ENCODE measurements at regions not wholly inside any gene's neighbourhood (a gene's known extent, or its start where the extent isn't known, plus 50 kb on each side); places are given as distances from the start of the nearest gene placed in this dataset.

DNA sequence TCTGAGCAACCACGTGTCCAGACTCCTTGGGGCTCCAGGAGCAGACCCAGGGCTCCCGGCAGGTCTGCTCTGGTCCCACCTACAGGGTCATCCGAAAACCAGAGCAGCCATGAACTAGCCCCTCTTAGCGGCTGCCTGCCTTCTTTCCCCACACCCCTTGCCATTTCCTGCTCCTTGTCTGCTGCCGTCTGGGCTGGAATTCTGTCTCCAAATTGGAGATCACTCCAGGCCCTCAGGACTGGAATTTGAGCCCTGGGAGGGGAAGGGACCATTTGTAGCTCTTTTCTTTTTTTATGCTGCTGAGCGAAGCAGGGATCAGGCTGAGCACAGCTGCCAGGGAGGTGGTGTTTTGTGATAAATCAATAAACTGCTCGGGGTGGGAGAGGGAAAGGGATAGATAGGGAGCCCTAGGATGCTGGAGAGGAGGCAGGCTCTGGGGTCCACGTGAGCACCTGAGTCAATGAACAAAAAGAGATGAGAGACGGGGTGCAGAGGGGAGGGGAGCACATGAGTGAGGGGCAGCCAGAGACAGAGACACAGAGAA lies 257.5 kb downstream of the ENGASE start:
- Histone ChIP-seq H3K4me1 (ENCODE audit: control insufficient read depth, insufficient read depth, low read length) (no peaks in the 10 kb centered on the region), H3K4me3 (ENCODE audit: low read length) (no peak overlapping the region), H3K27me3 (ENCODE audit: control insufficient read depth, insufficient read depth, low read length) (no peaks in the 10 kb centered on the region), H3K27ac (ENCODE audit: low read length) (no peak overlapping the region), H3K9me3 (ENCODE audit: control insufficient read depth, insufficient read depth, low read length) (no peaks in the 10 kb centered on the region), H3K36me3 (ENCODE audit: control insufficient read depth, insufficient read depth, low read length) (no peaks in the 10 kb centered on the region)
- no peak for DNase-seq (ENCODE audit: low read depth, low spot score)
- no CpG with 5 or more reads among the region's 9 CpGs for WGBS (ENCODE audit: insufficient coverage, insufficient read length)

DNA sequence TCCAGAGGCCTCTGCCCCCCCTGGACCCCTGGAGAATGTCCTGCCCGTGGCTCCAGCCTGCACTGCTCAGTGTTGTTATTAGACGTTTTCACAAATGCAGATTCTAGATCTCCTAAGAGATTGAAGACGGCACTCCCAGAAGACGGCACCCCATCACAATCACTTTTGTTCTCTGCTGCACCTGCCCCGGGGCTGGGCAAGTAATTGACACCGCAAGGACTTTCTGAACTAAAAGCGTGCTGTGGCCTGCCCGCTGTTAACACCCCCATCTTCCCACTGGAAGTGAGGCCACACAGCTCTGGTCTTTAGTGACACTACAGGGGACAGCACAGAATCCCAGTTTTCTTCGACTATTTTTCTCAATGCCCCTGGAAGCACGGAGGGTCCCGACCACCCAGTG lies 256.9 kb downstream of the ENGASE start:
- DNase-seq (ENCODE audit: low read depth, low spot score), result no peak
- H3K9me3 ChIP-seq (ENCODE audit: control insufficient read depth, insufficient read depth, low read length), result no peaks in the 10 kb centered on the region
- no peak overlapping the region for H3K4me3 ChIP-seq (ENCODE audit: low read length)
- no peaks in the 10 kb centered on the region for H3K27me3 ChIP-seq (ENCODE audit: control insufficient read depth, insufficient read depth, low read length)
- no peaks in the 10 kb centered on the region for H3K4me1 ChIP-seq (ENCODE audit: control insufficient read depth, insufficient read depth, low read length)
- H3K27ac ChIP-seq (ENCODE audit: low read length), result no peak overlapping the region
- WGBS (ENCODE audit: insufficient coverage, insufficient read length), result no CpG with 5 or more reads among the region's 11 CpGs
- H3K36me3 ChIP-seq (ENCODE audit: control insufficient read depth, insufficient read depth, low read length), result no peaks in the 10 kb centered on the region

DNA sequence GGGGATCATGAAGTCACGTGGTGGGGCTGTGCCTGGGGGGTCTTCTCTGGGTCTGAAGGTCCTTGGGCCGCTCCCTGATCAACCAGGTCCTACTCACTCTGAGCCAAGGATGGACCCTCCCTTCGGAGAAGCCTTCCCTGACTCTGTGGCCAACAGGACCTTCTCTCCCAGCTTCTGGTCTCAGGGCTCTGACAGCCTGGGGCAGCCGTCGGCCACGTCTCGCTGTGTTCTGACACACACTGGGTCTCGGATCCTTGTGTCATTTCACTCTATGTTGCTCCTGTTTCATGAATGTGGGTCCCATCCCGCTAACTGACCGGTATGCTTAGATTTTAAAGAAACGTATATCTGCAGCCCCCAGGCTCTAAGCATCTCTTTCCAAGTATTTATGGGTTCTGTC lies 256.1 kb downstream of the ENGASE start:
- Histone ChIP-seq H3K27ac (ENCODE audit: low read length) (no peak overlapping the region), H3K4me3 (ENCODE audit: low read length) (no peak overlapping the region), H3K36me3 (ENCODE audit: control insufficient read depth, insufficient read depth, low read length) (no peaks in the 10 kb centered on the region), H3K4me1 (ENCODE audit: control insufficient read depth, insufficient read depth, low read length) (no peaks in the 10 kb centered on the region), H3K27me3 (ENCODE audit: control insufficient read depth, insufficient read depth, low read length) (no peaks in the 10 kb centered on the region), H3K9me3 (ENCODE audit: control insufficient read depth, insufficient read depth, low read length) (no peaks in the 10 kb centered on the region)
- no CpG with 5 or more reads among the region's 11 CpGs for WGBS (ENCODE audit: insufficient coverage, insufficient read length)
- no peak for DNase-seq (ENCODE audit: low read depth, low spot score)

DNA sequence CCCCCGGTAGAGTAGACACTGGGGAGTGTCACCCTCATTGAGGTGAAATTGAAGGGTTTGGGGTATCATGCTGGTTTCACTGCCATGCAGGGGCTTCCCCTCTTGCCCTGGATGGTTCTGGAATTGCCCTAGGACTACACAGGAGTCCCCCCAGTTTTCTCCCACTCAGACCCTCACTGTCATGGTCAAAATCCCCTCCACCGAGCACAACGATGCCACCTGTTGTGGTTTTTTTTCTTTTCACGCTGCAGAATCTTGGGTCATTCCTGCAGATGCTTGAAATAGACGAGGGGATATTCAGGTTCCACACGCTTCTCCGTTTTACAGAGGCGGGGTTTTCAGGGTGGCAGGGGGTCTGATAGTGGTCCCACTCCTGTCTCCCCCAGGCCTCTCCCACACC lies 255.6 kb downstream of the ENGASE start:
- Histone ChIP-seq H3K27me3 (ENCODE audit: control insufficient read depth, insufficient read depth, low read length) (no peaks in the 10 kb centered on the region), H3K4me3 (ENCODE audit: low read length) (no peak overlapping the region), H3K27ac (ENCODE audit: low read length) (no peak overlapping the region), H3K36me3 (ENCODE audit: control insufficient read depth, insufficient read depth, low read length) (no peaks in the 10 kb centered on the region), H3K4me1 (ENCODE audit: control insufficient read depth, insufficient read depth, low read length) (no peaks in the 10 kb centered on the region), H3K9me3 (ENCODE audit: control insufficient read depth, insufficient read depth, low read length) (no peaks in the 10 kb centered on the region)
- WGBS (ENCODE audit: insufficient coverage, insufficient read length), result no CpG with 5 or more reads among the region's 8 CpGs
- DNase-seq (ENCODE audit: low read depth, low spot score), result no peak

DNA sequence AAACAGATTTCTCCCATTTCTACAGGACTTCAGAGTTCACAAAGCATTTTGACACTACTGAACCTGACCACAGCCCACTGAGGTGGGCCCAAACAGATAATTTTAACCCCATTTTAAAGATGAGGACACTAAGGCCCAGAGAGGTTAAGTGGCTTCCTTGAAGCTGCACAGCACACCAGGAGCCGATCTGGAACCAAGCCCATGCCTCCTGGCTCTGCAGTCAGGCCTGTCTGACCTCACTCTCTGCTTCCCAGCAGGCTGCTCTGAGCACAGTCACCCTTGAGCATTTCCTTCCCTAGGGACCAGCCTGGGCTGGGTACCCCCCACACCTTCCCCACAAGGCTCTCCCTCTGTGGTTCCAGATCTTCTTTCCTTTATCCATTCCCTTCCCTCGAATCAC lies 252.2 kb downstream of the ENGASE start:
- H3K27ac ChIP-seq (ENCODE audit: low read length), result no peak overlapping the region
- H3K27me3 ChIP-seq (ENCODE audit: control insufficient read depth, insufficient read depth, low read length), result no peaks in the 10 kb centered on the region
- no peaks in the 10 kb centered on the region for H3K9me3 ChIP-seq (ENCODE audit: control insufficient read depth, insufficient read depth, low read length)
- DNase-seq (ENCODE audit: low read depth, low spot score), result no peak
- no peaks in the 10 kb centered on the region for H3K4me1 ChIP-seq (ENCODE audit: control insufficient read depth, insufficient read depth, low read length)
- WGBS (ENCODE audit: insufficient coverage, insufficient read length), result no CpG with 5 or more reads among the region's 2 CpGs
- no peak overlapping the region for H3K4me3 ChIP-seq (ENCODE audit: low read length)
- H3K36me3 ChIP-seq (ENCODE audit: control insufficient read depth, insufficient read depth, low read length), result no peaks in the 10 kb centered on the region

DNA sequence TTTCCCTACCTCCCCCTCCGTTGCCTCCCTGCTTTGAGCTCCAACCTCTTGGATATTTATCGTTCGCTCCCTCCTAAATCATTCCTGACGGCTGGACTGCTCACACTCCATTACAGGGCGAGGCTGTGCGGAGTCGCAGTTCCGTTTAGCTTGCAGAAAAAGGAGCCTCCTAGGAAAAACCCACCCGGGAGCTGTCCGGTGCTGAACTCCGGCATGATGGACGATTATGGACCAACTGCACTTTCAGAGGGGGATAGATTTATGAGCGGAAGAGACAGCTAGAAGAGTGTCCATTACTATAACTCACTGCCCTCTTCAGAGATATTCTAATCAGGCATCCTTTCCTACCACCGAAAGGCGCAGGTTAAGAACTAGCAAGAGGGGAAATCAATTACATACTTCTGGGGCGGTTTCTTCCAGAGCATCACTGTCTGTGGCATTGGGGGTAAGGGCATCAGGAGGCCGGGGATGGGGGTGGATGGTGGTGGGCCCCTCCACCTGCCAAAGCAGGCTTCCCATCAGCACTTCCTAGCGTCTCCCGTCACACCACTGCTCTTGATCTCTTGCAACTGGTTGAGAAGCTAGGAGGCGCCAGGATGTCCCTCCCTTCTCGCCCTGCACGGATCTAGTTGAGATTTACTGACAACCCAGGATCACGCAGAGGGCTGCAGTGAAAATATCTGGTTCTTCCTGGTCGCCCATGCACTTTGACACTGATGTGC lies 251.2 kb downstream of the ENGASE start:
- Histone ChIP-seq H3K4me1 (ENCODE audit: control insufficient read depth, insufficient read depth, low read length) (no peaks in the 10 kb centered on the region), H3K4me3 (ENCODE audit: low read length) (no peak overlapping the region), H3K36me3 (ENCODE audit: control insufficient read depth, insufficient read depth, low read length) (no peaks in the 10 kb centered on the region), H3K27ac (ENCODE audit: low read length) (no peak overlapping the region), H3K9me3 (ENCODE audit: control insufficient read depth, insufficient read depth, low read length) (no peaks in the 10 kb centered on the region), H3K27me3 (ENCODE audit: control insufficient read depth, insufficient read depth, low read length) (no peaks in the 10 kb centered on the region)
- no peak for DNase-seq (ENCODE audit: low read depth, low spot score)
- WGBS (ENCODE audit: insufficient coverage, insufficient read length), result no CpG with 5 or more reads among the region's 24 CpGs

DNA sequence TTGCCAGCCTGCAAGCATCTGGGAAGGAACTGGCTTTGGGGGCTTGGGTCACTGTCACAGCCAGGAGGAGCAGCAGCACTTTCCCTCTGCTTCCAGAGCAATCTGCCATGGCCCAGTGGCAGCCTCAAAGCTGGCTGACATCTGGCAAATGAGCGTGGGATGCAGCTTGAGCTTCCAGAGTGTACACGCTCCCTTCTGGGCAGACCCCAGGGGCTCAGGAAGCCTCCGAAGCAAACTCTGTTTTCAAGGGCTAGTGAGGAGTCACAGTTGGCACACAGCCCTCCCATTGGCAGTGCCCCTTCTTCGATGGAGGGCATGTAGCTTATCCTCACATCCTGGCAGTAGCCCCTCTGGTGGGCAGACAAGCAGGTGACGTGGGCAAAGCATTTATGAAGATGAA lies 249.6 kb downstream of the ENGASE start:
- Histone ChIP-seq H3K27ac (ENCODE audit: low read length) (no peak overlapping the region), H3K4me3 (ENCODE audit: low read length) (no peak overlapping the region), H3K9me3 (ENCODE audit: control insufficient read depth, insufficient read depth, low read length) (no peaks in the 10 kb centered on the region), H3K4me1 (ENCODE audit: control insufficient read depth, insufficient read depth, low read length) (no peaks in the 10 kb centered on the region), H3K27me3 (ENCODE audit: control insufficient read depth, insufficient read depth, low read length) (no peaks in the 10 kb centered on the region), H3K36me3 (ENCODE audit: control insufficient read depth, insufficient read depth, low read length) (no peaks in the 10 kb centered on the region)
- DNase-seq (ENCODE audit: low read depth, low spot score), result no peak
- WGBS (ENCODE audit: insufficient coverage, insufficient read length), result no CpG with 5 or more reads among the region's 5 CpGs

DNA sequence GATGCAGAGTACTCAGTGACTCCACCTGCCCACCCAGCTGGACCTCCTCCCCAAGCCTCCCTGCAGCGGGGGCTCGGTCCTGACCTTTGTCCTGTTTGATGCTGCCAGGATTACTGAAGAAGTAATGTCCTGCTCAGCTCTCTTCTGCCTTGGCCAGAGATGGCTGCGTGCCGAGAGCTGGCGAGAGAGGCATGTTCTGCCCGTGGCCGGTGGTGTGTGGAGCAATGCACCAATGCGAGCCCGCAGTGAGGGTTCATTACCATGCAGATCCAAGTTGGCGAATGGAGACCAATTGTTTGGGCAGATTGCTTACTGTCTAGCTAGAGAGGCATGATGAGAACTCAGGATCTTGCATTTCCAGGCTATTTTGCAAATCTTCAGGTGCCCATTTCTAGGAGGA lies 248.9 kb downstream of the ENGASE start:
- Histone ChIP-seq H3K27ac (ENCODE audit: low read length) (no peak overlapping the region), H3K27me3 (ENCODE audit: control insufficient read depth, insufficient read depth, low read length) (no peaks in the 10 kb centered on the region), H3K36me3 (ENCODE audit: control insufficient read depth, insufficient read depth, low read length) (no peaks in the 10 kb centered on the region), H3K4me3 (ENCODE audit: low read length) (no peak overlapping the region), H3K9me3 (ENCODE audit: control insufficient read depth, insufficient read depth, low read length) (no peaks in the 10 kb centered on the region), H3K4me1 (ENCODE audit: control insufficient read depth, insufficient read depth, low read length) (no peaks in the 10 kb centered on the region)
- DNase-seq (ENCODE audit: low read depth, low spot score), result no peak
- WGBS (ENCODE audit: insufficient coverage, insufficient read length), result no CpG with 5 or more reads among the region's 10 CpGs

DNA sequence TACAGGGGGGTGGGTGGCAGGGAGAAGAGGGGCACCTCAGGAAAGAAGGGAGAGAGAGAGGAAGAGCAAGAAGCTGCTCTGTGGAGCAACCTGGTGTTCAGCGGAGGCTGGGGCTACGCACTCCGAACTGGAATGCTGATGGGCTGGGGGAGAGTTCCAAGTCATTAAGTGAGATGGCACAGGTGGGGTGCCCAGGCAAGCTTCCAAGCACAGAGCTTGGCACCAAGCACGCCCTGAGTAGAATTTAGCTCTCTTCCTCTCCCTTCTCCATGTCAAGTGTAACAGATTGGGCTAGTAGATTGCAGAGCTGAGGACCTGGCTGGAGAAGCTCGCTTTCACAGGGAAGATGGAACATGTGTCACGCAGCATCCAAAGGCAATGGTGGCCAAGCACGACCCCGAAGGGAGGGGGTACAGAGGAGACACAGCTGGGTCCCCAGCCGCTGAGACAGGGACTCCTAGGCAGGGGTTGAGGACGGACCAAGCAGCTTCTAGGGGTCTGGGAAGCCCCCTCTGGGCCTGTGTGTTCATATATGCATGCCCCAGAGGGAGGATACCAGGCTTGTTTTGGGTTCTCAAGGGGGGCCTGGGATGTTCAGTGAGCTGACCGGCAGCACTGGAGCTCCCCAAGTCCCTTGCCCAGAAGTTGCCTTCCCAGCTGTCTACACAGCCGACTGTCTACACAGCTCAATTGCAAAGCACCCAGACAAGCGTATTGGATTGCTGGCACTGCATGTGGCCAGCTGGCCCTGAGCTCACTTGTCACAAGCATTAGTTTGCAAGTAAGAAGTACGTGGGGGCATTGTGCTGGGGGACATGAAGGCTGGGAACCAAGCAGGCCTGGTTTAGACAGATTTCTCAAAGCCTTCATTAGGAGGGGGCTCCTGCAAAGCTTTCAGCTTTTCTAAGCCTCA lies 247.8 kb downstream of the ENGASE start:
- WGBS (ENCODE audit: insufficient coverage, insufficient read length), result no CpG with 5 or more reads among the region's 14 CpGs
- no peak overlapping the region for H3K4me3 ChIP-seq (ENCODE audit: low read length)
- H3K9me3 ChIP-seq (ENCODE audit: control insufficient read depth, insufficient read depth, low read length), result no peaks in the 10 kb centered on the region
- H3K4me1 ChIP-seq (ENCODE audit: control insufficient read depth, insufficient read depth, low read length), result no peaks in the 10 kb centered on the region
- H3K36me3 ChIP-seq (ENCODE audit: control insufficient read depth, insufficient read depth, low read length), result no peaks in the 10 kb centered on the region
- no peaks in the 10 kb centered on the region for H3K27me3 ChIP-seq (ENCODE audit: control insufficient read depth, insufficient read depth, low read length)
- DNase-seq (ENCODE audit: low read depth, low spot score), result no peak
- H3K27ac ChIP-seq (ENCODE audit: low read length), result no peak overlapping the region

DNA sequence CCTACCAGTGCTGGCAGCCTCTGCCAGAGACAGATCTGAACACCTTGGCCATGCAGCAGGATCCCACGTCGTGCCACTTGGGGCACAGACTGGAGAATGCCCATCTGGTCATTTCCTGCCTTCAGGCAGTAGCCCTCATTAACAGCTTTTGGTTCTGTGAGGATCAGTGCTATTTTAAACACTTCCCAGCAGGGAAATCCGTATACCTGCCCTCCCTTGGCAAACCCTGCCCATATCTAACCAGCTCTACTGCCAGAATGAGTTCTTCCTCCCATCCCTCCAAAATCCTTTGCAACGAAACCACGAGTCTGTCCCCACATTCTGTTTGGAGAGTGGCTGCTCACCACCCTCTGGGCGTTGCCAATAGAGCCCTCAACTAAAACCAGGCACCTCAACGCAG lies 245.7 kb downstream of the ENGASE start:
- H3K27ac ChIP-seq (ENCODE audit: low read length), result no peak overlapping the region
- no peaks in the 10 kb centered on the region for H3K9me3 ChIP-seq (ENCODE audit: control insufficient read depth, insufficient read depth, low read length)
- no peaks in the 10 kb centered on the region for H3K36me3 ChIP-seq (ENCODE audit: control insufficient read depth, insufficient read depth, low read length)
- no peak for DNase-seq (ENCODE audit: low read depth, low spot score)
- no peak overlapping the region for H3K4me3 ChIP-seq (ENCODE audit: low read length)
- H3K27me3 ChIP-seq (ENCODE audit: control insufficient read depth, insufficient read depth, low read length), result no peaks in the 10 kb centered on the region
- WGBS (ENCODE audit: insufficient coverage, insufficient read length), result no CpG with 5 or more reads among the region's 7 CpGs
- no peaks in the 10 kb centered on the region for H3K4me1 ChIP-seq (ENCODE audit: control insufficient read depth, insufficient read depth, low read length)

All from iPS DF 6.9 (cell line).